Mucosa of gallbladder (tissue), 1 donor: ENCODE measurements at regions not wholly inside any gene's neighbourhood (a gene's known extent, or its start where the extent isn't known, plus 50 kb on each side); places are given as distances from the start of the nearest gene placed in this dataset.
"Not testable (repeated sequence)": the region's sequence is repeated elsewhere in the genome, so short reads cannot be mapped to it uniquely, and the experiment has no call there.

Experiments used
- DNase-seq: peaks from one replicate; pipeline ENCODE4 v3.0.0-alpha.2; 2020; ENCODE audit warnings: low spot score
- donor health status: DM: no; HTN: no; CAD: no.

GRCh38 chr13:61500176-61500575, 84.5 kb upstream of the PCDH20 start:
- no peak for DNase-seq

DNA sequence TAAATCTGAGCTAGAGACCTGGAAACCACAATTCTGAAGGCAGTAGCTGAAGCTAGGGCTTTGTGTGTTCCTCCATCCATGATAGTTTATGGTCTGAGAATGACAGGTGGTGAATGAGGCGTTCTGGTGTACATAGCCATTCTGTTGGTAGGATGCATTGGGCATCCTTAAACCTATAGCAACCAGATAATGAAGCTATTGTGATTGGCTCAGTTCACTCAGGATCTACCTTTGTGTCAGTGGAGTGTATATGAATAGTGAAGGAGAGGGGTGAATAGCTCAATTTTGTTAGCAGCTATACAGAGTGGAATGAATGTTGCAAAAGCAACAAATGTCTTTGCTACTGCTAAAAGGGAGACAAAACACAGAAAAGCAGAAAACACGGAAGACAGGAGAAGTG, 80.0 kb upstream of the PCDH20 start:
- DNase-seq = no peak

- not testable (repeated sequence) for DNase-seq
Measured at GRCh38 chr13:61493556-61493955, 77.9 kb upstream of the PCDH20 start.

DNA sequence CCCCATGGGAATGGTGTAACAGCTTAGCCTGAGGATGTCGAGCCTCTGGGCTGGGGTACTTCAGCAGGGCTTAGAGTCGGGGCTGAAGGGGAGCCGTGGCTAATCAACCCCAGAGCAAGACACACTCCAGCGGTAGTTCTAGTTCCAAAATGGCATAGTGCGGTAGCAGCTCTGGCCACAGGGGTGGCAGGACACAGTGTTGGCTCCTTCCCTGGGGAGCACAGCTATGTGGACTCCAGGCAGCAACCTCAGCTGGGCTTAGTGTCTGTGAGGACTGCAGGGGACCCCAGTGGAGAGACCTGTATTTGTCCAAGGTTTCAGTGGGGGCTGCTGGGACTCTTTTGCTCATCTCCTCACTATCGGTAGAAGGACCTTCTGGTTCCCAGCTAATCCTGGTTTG, 70.8 kb upstream of the PCDH20 start:
- DNase-seq = no peak

DNA sequence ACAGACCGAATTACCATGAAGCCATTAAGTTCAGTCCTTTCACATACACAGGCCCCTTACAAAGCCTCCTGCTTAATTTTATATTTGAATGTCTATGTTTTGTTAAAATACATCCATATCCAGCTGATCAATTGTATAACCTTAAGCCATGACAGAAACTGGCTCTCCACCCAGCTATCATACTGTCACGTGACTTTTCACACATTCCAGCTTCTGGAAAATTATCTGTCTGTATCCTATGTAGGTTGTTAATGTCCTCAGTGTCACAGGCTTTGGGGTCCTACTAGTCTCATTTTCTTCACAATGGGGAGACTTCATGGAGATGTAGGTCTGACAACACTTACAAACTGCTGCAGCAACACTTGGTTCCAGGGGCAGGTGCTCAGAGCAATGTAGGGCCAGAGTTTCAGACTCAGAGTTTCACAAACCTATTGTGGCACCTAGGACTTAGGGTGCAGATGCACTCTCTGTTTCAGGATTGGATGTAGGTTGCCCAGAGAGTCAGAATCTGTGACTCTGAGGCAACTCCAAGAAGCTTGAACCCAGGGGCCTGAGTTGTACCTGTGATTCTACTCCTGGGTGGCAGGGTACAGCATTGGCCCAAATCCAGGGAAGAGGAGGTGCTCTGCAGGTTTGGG, 69.6 kb upstream of the PCDH20 start:
- no peak for DNase-seq

- DNase-seq = no peak
Measured at GRCh38 chr13:61477619-61478018, 62.0 kb upstream of the PCDH20 start.

- DNase-seq = no peak
Measured at GRCh38 chr13:61470786-61471185, 55.1 kb upstream of the PCDH20 start.

DNA sequence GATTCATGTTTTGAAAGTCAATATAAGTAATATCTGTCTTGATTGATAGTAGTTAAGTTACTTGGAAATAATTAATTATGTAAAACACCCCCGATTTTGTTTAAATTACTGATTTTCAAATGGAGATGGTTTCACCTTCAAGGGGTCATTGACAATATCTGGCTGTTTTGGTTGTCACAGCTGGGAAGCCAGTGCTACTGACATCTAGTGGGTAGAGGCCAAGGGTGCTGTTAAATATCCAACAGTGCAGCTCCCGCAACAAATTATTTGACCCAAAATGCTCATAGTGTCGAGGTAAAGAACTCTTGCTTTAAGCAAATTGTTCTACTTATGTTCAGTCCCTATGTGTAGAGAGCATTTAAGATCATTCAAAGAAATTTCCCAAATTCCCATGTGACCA, 50.6 kb upstream of the PCDH20 start:
- DNase-seq = no peak
